A549 (cell line): ENCODE measurements at regions not wholly inside any gene's neighbourhood (a gene's known extent, or its start where the extent isn't known, plus 50 kb on each side); places are given as distances from the start of the nearest gene placed in this dataset.

Source experiments
- ATAC-seq, 2 experiments: fragments of 200-7000 bp in 1 of 2; fragments of >200 bp in 1 of 2; cut with Nextera tagmentation in 1 of 2; cut with Tn5 transposase in 1 of 2; 3 replicates each; pipeline versions ENCODE4 v1.8.0 to v1.9.1; 2018 to 2020; ENCODE audit warnings: mild to moderate bottlenecking in 1 of 2, moderate library complexity in 1 of 2
- CTCF ChIA-PET: fragments of 300-600 bp; sonication (Branson Sonifier 250); formaldehyde crosslinking; extraction: SDS; loops from one replicate; lab custom pipeline; 2021; ENCODE audit warnings: antibody characterized with exemption, inconsistent platforms; lab: Yijun Ruan, JAX
- POLR2A ChIA-PET: fragments of 350-600 bp; formaldehyde crosslinking; extraction: SDS; loops from one replicate; lab custom pipeline; 2021; ENCODE audit warnings: antibody characterized with exemption, inconsistent platforms; lab: Yijun Ruan, JAX
- DNase-seq, 2 experiments: peaks; one replicate each; pipeline versions ENCODE4 v3.0.0 to v3.0.0-alpha.2; 2011 to 2016; ENCODE audit warnings: low read depth in 1 of 2, low spot score in 1 of 2
- FAIRE-seq: peaks from 2 replicates; lab custom pipeline; 2011; peaks lifted over from hg19 to GRCh38; lab: Jason Lieb, UNC
- H3K27ac ChIP-seq, 2 experiments: fragments of >200 bp; sonication (Bioruptor Twin); formaldehyde crosslinking; 3 replicates each; pipeline ENCODE4 v1.5.1; 2016 to 2017
- H3K4me1 ChIP-seq: fragments of >200 bp; sonication (Bioruptor Twin); formaldehyde crosslinking; 3 replicates; pipeline ENCODE4 v1.6.1; 2016
- H3K4me2 ChIP-seq: fragments of >200 bp; sonication (Bioruptor Twin); formaldehyde crosslinking; 3 replicates; pipeline ENCODE4 v1.6.1; 2016
- H3K4me3 ChIP-seq: fragments of >200 bp; sonication (Bioruptor Twin); formaldehyde crosslinking; 3 replicates; pipeline ENCODE4 v1.5.1; 2016
- H3K9me3 ChIP-seq: fragments of >200 bp; sonication (Bioruptor Twin); formaldehyde crosslinking; 3 replicates; pipeline ENCODE4 v1.6.1; 2016
- BHLHE40 ChIP-seq: IDR thresholded peaks from 2 replicates; pipeline ENCODE4 v1.6.1; 2012; ENCODE audit warnings: low read depth, low read length, inconsistent platforms
- CBX2 ChIP-seq: fragments of 200-600 bp; sonication (generic); IDR thresholded peaks from 2 replicates; pipeline ENCODE4 v1.6.1; 2016; ENCODE audit warnings: low read depth, mild to moderate bottlenecking, borderline replicate concordance
- CBX8 ChIP-seq: fragments of 200-600 bp; sonication (generic); IDR thresholded peaks from 2 replicates; pipeline ENCODE4 v1.6.1; 2016
- HOXB5 ChIP-seq: fragments of 250-450 bp; sonication (Bioruptor Pico); IDR thresholded peaks from 2 replicates; pipeline ENCODE4 v1.5.0; 2020; ENCODE audit warnings: mild to moderate bottlenecking, moderate library complexity
- JUN ChIP-seq, 2 experiments: fragments of >200 bp; sonication (Bioruptor Twin); formaldehyde crosslinking; IDR thresholded peaks; 2 replicates in 1 of 2; 3 replicates in 1 of 2; pipeline ENCODE4 v1.6.1; 2016 to 2017
- JUNB ChIP-seq: fragments of >200 bp; sonication (Bioruptor Twin); formaldehyde crosslinking; IDR thresholded peaks from 2 replicates; pipeline ENCODE4 v1.6.1; 2016
- KDM5A ChIP-seq: fragments of 200-600 bp; sonication (generic); IDR thresholded peaks from 2 replicates; pipeline ENCODE4 v1.6.1; 2016; ENCODE audit warnings: antibody characterized with exemption, mild to moderate bottlenecking
- MAFK ChIP-seq: fragments of 450-650 bp; IDR thresholded peaks from 2 replicates; pipeline ENCODE4 v1.6.1; 2014; ENCODE audit not compliant: partially characterized antibody
- NFE2L2 ChIP-seq: fragments of 150-350 bp; conservative IDR thresholded peaks from 2 replicates; pipeline ENCODE4 v1.6.1; 2014; ENCODE audit warnings: low read length
- NR3C1 ChIP-seq: fragments of >200 bp; sonication (Bioruptor Twin); formaldehyde crosslinking; IDR thresholded peaks from 3 replicates; pipeline ENCODE4 v1.6.1; 2017
- RAD21 ChIP-seq, 2 experiments: fragments of >200 bp in 1 of 2; sonication (Bioruptor Twin) in 1 of 2; formaldehyde crosslinking in 1 of 2; IDR thresholded peaks in 1 of 2; conservative IDR thresholded peaks in 1 of 2; 2 replicates in 1 of 2; 3 replicates in 1 of 2; pipeline ENCODE4 v1.6.1; 2012 to 2018; ENCODE audit warnings: inconsistent platforms in 1 of 2
- RCOR1 ChIP-seq: fragments of 150-350 bp; IDR thresholded peaks from 2 replicates; pipeline ENCODE4 v1.6.1; 2014; ENCODE audit warnings: antibody characterized with exemption, low read length, low read depth
- RFX5 ChIP-seq: fragments of 450-650 bp; IDR thresholded peaks from 2 replicates; pipeline ENCODE4 v1.7.1; 2014; ENCODE audit warnings: antibody characterized with exemption, mild to moderate bottlenecking, moderate library complexity
- RNF2 ChIP-seq: fragments of 200-600 bp; sonication (generic); IDR thresholded peaks from 2 replicates; pipeline ENCODE4 v1.6.1; 2016; ENCODE audit warnings: low read depth, mild to moderate bottlenecking, antibody characterized with exemption, moderate library complexity, borderline replicate concordance
- TP53 ChIP-seq: fragments of 250-450 bp; sonication (Bioruptor Pico); IDR thresholded peaks from 2 replicates; pipeline ENCODE4 v1.5.0; 2021; ENCODE audit warnings: mild to moderate bottlenecking, moderate library complexity
- ZNF302 ChIP-seq: fragments of 250-450 bp; sonication (Bioruptor Pico); IDR thresholded peaks from 2 replicates; pipeline ENCODE4 v1.9.0; 2021; ENCODE audit warnings: inconsistent platforms, mild to moderate bottlenecking, moderate library complexity
- WGBS: methylation state at CpG from one replicate; pipeline ENCODE4 v1.1.6; 2017; ENCODE audit errors: missing lambda C conversion rate; 5-methylcytosine and 5-hydroxymethylcytosine counted together
- TF ChIP-seq, protein P1 (sequence below): fragments of 450-650 bp; IDR thresholded peaks from 2 replicates; pipeline ENCODE4 v1.6.1; 2014; ENCODE audit warnings: antibody characterized with exemption
- TF ChIP-seq, protein P2 (sequence below): fragments of >200 bp; sonication (Bioruptor Twin); formaldehyde crosslinking; IDR thresholded peaks from 3 replicates; pipeline ENCODE4 v1.5.1; 2016

- POLR2A ChIA-PET, result no interaction called here
- Histone ChIP-seq H3K4me2 (no peak overlapping the region), H3K4me1 (no peaks in the 10 kb centered on the region), H3K4me3 (no peak overlapping the region), H3K9me3 (no peaks in the 10 kb centered on the region), H3K27ac (no peak overlapping the region)
- 2% methylated on average over 3 of the region's 3 CpGs for WGBS
- no peak for FAIRE-seq
- ATAC-seq, result no peak
- TF ChIP-seq BHLHE40 (no peak), RCOR1 (no peak)
- no peak for DNase-seq
- CTCF ChIA-PET, result no interaction called here
Measured at GRCh38 chr13:59157181-59157580, 1006.5 kb downstream of the DIAPH3 start.

DNA sequence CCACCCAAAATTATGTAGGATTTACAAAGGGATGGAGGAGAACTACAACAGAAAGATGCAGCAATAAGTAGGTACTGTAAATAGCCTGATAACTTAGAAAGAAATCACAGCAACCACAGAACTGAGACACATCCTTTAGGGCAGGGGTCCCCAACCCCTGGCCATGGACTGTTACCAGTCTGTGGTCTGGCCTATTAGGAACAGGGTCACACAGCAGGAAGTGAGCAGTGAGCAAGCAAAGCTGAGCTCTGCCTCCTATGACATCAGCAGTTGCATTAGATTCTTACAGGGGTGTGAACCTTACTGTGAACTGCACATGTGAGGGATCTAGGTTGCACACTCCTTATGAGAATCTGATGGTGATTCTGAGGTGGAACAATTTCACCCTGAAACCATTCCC is 997.6 kb downstream of the DIAPH3 start:
- no peak overlapping the region for H3K4me2 ChIP-seq
- H3K4me3 ChIP-seq, result no peak overlapping the region
- H3K27ac ChIP-seq, result no peak overlapping the region
- CTCF ChIA-PET, result no interaction called here
- H3K9me3 ChIP-seq, result no peaks in the 10 kb centered on the region
- TF ChIP-seq NFE2L2 (no peak), CBX8 (no peak), HOXB5 (CRISPR knock-in tag) (no peak), JUN (IDR thresholded peaks at IDR 0.05) (no peak), TP53 (CRISPR knock-in tag) (no peak), MAFK (no peak), RNF2 (no peak), ZNF302 (CRISPR knock-in tag) (no peak)
- no peaks in the 10 kb centered on the region for H3K4me1 ChIP-seq
- no peak for ATAC-seq
- POLR2A ChIA-PET, result no interaction called here
- no peak for FAIRE-seq
- no peak for DNase-seq

- ChIA-PET CTCF (no interaction called here), POLR2A (no interaction called here)
- Histone ChIP-seq H3K4me2 (no peak overlapping the region), H3K9me3 (no peaks in the 10 kb centered on the region), H3K4me1 (no peaks in the 10 kb centered on the region), H3K27ac (no peak overlapping the region), H3K4me3 (no peak overlapping the region)
- no peak for TF ChIP-seq RFX5
- no peak for TF ChIP-seq CBX2
- TF ChIP-seq, protein P1, sequence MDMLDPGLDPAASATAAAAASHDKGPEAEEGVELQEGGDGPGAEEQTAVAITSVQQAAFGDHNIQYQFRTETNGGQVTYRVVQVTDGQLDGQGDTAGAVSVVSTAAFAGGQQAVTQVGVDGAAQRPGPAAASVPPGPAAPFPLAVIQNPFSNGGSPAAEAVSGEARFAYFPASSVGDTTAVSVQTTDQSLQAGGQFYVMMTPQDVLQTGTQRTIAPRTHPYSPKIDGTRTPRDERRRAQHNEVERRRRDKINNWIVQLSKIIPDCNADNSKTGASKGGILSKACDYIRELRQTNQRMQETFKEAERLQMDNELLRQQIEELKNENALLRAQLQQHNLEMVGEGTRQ, result no peak
- no peak for TF ChIP-seq JUN (IDR thresholded peaks at IDR 0.05)
- FAIRE-seq (no peak), DNase-seq (no peak), ATAC-seq (no peak)
- WGBS, result 21% methylated on average over 4 of the region's 4 CpGs
Measured at GRCh38 chr13:59172076-59172475, 991.7 kb downstream of the DIAPH3 start.

DNA sequence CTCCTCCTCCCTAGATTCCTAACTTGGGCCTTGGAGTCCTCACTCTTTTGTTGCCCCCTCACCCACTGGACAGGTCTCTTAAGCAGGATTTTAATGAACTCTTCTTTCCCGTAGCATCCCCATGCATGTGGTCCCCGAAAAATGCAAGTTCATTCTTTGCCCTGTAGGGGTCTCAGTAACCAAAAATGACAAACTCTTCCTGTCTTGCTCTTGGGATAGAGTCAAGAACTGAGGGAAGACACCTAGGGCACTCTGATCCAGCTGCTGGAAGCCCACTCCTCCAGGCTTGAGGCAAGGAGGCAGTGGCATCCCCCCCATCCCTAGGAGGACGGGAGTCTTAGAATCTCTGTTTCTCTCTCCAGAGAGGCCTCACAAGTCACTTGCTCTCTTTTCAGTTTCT is 987.0 kb downstream of the DIAPH3 start:
- CTCF ChIA-PET, result interaction anchor here (0.6 kb wide), 1 partner anchor 173 kb away, joined by 3 read pairs; no protein-coding TSS in a partner anchor
- DNase-seq, result peak in 1 of 2 experiments; percentile 5
- no peaks in the 10 kb centered on the region for H3K9me3 ChIP-seq
- TF ChIP-seq KDM5A, result no peak
- TF ChIP-seq, protein P2, sequence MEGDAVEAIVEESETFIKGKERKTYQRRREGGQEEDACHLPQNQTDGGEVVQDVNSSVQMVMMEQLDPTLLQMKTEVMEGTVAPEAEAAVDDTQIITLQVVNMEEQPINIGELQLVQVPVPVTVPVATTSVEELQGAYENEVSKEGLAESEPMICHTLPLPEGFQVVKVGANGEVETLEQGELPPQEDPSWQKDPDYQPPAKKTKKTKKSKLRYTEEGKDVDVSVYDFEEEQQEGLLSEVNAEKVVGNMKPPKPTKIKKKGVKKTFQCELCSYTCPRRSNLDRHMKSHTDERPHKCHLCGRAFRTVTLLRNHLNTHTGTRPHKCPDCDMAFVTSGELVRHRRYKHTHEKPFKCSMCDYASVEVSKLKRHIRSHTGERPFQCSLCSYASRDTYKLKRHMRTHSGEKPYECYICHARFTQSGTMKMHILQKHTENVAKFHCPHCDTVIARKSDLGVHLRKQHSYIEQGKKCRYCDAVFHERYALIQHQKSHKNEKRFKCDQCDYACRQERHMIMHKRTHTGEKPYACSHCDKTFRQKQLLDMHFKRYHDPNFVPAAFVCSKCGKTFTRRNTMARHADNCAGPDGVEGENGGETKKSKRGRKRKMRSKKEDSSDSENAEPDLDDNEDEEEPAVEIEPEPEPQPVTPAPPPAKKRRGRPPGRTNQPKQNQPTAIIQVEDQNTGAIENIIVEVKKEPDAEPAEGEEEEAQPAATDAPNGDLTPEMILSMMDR, result no peak
- no peak for TF ChIP-seq JUNB
- TF ChIP-seq NR3C1, result no peak
- POLR2A ChIA-PET, result no interaction called here
- peak in 1 of 2 experiments; percentile 44; a peak in 2 of 6 replicates for ATAC-seq
- H3K4me3 ChIP-seq, result no peak overlapping the region
- WGBS, result 0% methylated on average over 3 of the region's 3 CpGs
- no peak for FAIRE-seq
- no peak overlapping the region for H3K4me2 ChIP-seq
- H3K4me1 ChIP-seq, result no peaks in the 10 kb centered on the region
- no peak overlapping the region for H3K27ac ChIP-seq

GRCh38 chr13:59178344-59178743 is 985.4 kb downstream of the DIAPH3 start:
- CTCF ChIA-PET, result no interaction called here
- no peak for DNase-seq
- POLR2A ChIA-PET, result no interaction called here
- TF ChIP-seq RAD21 (conservative IDR thresholded peaks at IDR 0.05 in 1 of 2, IDR thresholded peaks at IDR 0.05 in 1 of 2), result no peak
- TF ChIP-seq, protein P2, result peak; percentile 8; the same call in 1 of the 3 replicates
- Histone ChIP-seq H3K27ac (no peak overlapping the region), H3K4me3 (no peak overlapping the region), H3K4me2 (no peak overlapping the region), H3K9me3 (no peaks in the 10 kb centered on the region), H3K4me1 (no peaks in the 10 kb centered on the region)
- FAIRE-seq, result no peak
- no peak for ATAC-seq
- 42% methylated on average over 2 of the region's 2 CpGs for WGBS
